GM23338 (cell line): ENCODE measurements at regions not wholly inside any gene's neighbourhood (a gene's known extent, or its start where the extent isn't known, plus 50 kb on each side); places are given as distances from the start of the nearest gene placed in this dataset.

ENCODE experiments used
- CTCF ChIP-seq, 2 experiments: fragments of 200-600 bp in 1 of 2; sonication (generic) in 1 of 2; conservative IDR thresholded peaks; 2 replicates each; pipeline versions ENCODE4 v1.5.1 to v1.6.1; 2016 to 2017; ENCODE audit warnings: antibody characterized with exemption in 2 of 2, low read depth in 2 of 2, mild to moderate bottlenecking in 2 of 2, moderate library complexity in 1 of 2
- EZH2 ChIP-seq: fragments of 200-600 bp; sonication (generic); IDR thresholded peaks from one replicate; pipeline ENCODE4 v1.8.0; 2017; ENCODE audit warnings: antibody characterized with exemption, mild to moderate bottlenecking, low read depth; ENCODE audit not compliant: unreplicated experiment
- EZH2phosphoT487 ChIP-seq: fragments of 200-600 bp; sonication (generic); IDR thresholded peaks from one replicate; pipeline ENCODE4 v1.8.1; 2018; ENCODE audit warnings: antibody characterized with exemption; ENCODE audit not compliant: unreplicated experiment
- JUNB ChIP-seq: IDR thresholded peaks from one replicate; pipeline ENCODE4 v1.6.1; 2016; ENCODE audit warnings: antibody characterized with exemption; ENCODE audit not compliant: unreplicated experiment
- POLR2AphosphoS5 ChIP-seq: IDR thresholded peaks from 2 replicates; pipeline ENCODE4 v1.6.1; 2016; ENCODE audit warnings: antibody characterized with exemption, low read depth
- STAT1 ChIP-seq: IDR thresholded peaks from one replicate; pipeline ENCODE4 v1.6.1; 2016; ENCODE audit warnings: antibody characterized with exemption; ENCODE audit not compliant: unreplicated experiment

GRCh38 chr9:115411993-115412452 is 294.1 kb upstream of the TNC start:
- TF ChIP-seq JUNB (no peak), CTCF (conservative IDR thresholded peaks at IDR 0.05; ENCODE audit: low read depth in 2 of 2) (no peak), STAT1 (no peak), EZH2 (no peak), EZH2phosphoT487 (no peak), POLR2AphosphoS5 (no peak)
